GM12873 (cell line): ENCODE measurements at regions not wholly inside any gene's neighbourhood (a gene's known extent, or its start where the extent isn't known, plus 50 kb on each side); places are given as distances from the start of the nearest gene placed in this dataset.

ENCODE experiments used
- TF ChIP-seq, protein P1 (sequence below): IDR thresholded peaks from 2 replicates; pipeline ENCODE4 v1.5.1; 2012; ENCODE audit warnings: low read depth, mild to moderate bottlenecking, moderate library complexity, low read length, control low read depth; ENCODE audit not compliant: insufficient read depth; ENCODE audit errors: missing control alignments

DNA sequence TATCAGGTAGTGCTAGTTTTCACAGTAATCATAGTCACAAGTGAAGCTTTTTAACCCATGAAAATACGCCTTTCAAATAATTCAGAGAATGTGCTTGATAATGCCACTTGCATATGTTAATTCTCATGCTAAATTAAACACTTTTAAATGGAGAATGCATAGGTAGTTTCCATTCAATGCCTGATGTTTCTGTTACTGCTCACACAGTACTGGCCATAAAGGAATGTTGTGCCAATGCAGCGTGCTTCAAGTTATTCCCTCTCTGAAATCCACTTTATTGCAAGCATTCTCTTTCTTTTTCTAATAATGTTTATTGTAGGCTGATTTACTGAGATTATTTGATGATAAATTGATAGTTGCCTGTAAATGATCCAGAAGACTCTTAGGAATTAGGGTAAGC is 513.0 kb upstream of the KLF12 start:
- TF ChIP-seq, protein P1, sequence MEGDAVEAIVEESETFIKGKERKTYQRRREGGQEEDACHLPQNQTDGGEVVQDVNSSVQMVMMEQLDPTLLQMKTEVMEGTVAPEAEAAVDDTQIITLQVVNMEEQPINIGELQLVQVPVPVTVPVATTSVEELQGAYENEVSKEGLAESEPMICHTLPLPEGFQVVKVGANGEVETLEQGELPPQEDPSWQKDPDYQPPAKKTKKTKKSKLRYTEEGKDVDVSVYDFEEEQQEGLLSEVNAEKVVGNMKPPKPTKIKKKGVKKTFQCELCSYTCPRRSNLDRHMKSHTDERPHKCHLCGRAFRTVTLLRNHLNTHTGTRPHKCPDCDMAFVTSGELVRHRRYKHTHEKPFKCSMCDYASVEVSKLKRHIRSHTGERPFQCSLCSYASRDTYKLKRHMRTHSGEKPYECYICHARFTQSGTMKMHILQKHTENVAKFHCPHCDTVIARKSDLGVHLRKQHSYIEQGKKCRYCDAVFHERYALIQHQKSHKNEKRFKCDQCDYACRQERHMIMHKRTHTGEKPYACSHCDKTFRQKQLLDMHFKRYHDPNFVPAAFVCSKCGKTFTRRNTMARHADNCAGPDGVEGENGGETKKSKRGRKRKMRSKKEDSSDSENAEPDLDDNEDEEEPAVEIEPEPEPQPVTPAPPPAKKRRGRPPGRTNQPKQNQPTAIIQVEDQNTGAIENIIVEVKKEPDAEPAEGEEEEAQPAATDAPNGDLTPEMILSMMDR, result no peak

DNA sequence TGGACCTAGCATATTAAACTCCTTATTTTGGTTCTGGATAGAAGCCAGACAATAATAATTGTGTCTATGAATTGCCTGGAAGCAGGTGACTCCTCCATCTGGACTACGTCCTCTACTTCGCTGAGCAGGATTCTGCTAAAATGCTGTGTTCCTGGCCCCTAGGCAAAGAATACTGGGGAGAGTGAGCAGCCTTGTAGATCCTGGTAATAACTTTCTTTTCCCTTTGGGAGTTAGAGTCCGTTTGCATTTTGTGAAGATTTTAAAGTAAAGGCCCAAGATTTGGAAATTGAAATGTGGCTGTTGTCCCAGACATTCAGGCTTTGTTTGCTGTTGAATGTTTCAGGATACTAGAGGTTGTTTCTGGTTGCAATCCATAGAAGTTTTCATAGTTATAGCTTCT is 511.9 kb upstream of the KLF12 start:
- TF ChIP-seq, protein P1, result no peak

DNA sequence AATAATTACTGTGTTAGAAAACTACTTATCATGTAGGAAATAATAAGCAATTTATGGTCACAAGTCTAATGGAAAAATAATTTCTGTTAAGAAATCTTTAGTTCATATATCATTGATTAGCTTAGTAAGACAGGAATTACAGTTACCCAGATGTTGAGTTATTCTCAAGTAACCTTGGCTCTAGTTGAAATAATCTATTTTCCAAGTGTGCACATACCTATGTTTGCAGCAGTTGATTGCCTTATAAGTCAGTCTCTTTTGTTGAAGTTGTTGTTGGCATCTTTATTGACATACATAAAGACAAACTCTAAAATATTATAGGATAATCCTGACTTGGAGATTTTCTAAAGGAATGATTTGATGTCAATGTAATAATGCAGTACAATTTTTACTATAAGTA is 511.4 kb upstream of the KLF12 start:
- TF ChIP-seq, protein P1, result no peak

DNA sequence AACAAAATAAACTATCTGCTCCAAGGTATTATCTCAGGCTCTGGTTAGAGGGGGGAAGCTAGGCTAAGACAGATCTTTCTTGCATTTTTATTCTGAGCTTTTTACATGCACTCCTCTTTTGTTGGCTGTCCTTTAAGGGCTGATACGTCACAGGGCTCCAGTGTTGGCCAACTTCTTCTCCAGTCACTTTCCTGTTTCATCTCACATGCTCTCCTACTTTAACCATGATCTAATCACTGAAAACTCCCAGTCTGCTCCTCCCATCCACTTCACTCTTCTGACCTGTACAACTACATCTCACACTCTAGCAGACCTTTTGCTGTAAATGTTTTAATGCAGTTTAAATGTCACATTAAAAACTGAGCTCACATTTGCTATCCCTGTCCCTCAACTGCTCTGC is 510.0 kb upstream of the KLF12 start:
- TF ChIP-seq, protein P1, result no peak

DNA sequence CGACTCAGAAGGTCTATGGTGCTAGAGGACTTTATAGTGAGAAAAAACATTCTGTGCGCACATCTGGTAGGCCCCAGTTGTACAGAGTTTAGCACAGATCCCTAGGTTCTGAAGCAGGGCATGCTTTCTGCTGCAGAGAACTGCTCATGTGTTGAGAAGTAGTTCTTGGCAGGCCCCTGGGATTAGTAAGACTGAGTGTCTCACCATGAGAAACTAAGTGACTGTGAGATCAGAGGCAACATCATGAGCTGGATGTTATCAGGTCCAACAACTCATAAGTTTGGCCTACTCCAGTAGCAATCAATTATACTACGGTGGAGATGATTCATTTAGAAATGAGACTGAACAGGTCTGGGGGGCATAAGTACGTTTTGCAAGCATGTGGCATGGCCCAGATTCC is 507.4 kb upstream of the KLF12 start:
- TF ChIP-seq, protein P1, result no peak

DNA sequence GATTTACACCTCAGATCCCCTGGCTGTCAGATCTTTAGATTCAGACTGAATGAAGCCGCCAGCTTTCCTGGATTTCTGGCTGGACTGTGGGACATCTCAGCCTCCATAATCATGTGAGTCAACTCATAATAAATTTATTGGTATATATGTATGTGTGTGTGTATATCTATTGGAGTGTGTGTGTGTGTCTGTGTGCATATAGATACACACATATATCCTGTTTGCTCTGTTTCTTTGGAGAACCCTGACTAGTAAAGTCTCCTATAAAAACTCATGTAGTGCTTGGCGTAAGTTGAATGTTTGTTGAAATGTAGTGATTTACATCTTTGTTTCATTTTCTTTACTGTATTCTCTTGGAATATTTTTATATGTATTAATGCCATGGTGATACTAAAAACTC is 499.5 kb upstream of the KLF12 start:
- TF ChIP-seq, protein P1, result no peak

DNA sequence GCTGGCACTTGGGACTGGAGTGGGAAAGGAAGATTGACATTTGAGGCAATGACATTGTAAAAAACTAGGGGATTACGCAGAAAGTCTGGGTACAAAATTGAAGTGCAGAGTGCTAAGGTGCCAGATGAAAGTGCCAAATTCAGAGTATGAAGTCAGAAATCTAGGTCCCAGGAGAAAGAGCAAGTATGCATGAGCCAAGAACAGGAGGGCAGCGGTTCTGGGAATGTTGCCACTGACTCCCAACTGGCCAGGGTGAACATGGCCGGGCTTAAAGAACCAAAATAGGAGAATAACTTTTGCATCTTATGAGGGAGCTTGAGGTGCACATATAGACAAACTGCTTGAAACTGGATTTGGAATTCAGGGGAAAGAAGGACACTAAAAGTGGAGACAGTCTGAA is 495.8 kb upstream of the KLF12 start:
- TF ChIP-seq, protein P1, result no peak
